Upper lobe of left lung (tissue), 4 donors: ENCODE measurements at regions not wholly inside any gene's neighbourhood (a gene's known extent, or its start where the extent isn't known, plus 50 kb on each side); places are given as distances from the start of the nearest gene placed in this dataset.

ENCODE experiments used
- EP300 ChIP-seq, 4 donors: sonication (generic); formaldehyde crosslinking; IDR thresholded peaks; one replicate each; pipeline ENCODE4 v1.5.1; 2017; ENCODE audit warnings: antibody characterized with exemption in 4 of 4, control low read depth in 2 of 4
- TF ChIP-seq, protein P1 (sequence below), 6 experiments: fragments of 450-650 bp in 4 of 6; fragments of 200-600 bp in 2 of 6; sonication (generic) in 2 of 6; IDR thresholded peaks; one replicate each; pipeline ENCODE4 v1.5.1; 2016 to 2019; ENCODE audit warnings: antibody characterized with exemption in 6 of 6

DNA sequence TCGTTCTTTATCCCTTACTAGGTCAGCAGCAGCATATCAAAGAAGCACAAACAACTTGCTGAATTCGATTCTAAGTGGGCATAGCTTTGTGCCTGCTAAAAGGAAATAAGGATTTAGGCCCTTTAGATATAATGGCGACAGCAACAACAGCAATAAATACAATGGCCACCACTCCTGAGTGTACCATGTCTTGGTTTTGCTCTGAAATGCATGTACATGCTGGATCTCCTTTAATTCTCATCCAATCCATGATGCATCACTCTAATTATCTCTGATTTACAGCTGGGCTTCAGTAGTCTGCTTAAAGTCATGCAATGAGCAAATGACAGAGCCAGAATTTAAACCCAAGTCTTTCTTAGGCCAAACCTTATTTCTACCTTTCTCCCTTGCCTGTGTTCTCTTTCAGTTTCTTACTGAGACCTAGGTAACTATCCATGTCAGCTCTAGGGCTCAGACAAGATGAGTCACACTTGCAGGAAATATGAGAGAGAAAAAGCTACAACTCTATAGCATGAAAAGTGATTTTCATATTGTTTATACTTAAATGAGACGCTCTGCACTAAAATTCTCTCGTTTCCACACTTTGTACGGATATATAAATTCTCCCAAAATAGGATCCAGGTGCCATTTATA, 111.8 kb downstream of the HMHB1 start:
- TF ChIP-seq, protein P1, sequence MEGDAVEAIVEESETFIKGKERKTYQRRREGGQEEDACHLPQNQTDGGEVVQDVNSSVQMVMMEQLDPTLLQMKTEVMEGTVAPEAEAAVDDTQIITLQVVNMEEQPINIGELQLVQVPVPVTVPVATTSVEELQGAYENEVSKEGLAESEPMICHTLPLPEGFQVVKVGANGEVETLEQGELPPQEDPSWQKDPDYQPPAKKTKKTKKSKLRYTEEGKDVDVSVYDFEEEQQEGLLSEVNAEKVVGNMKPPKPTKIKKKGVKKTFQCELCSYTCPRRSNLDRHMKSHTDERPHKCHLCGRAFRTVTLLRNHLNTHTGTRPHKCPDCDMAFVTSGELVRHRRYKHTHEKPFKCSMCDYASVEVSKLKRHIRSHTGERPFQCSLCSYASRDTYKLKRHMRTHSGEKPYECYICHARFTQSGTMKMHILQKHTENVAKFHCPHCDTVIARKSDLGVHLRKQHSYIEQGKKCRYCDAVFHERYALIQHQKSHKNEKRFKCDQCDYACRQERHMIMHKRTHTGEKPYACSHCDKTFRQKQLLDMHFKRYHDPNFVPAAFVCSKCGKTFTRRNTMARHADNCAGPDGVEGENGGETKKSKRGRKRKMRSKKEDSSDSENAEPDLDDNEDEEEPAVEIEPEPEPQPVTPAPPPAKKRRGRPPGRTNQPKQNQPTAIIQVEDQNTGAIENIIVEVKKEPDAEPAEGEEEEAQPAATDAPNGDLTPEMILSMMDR (IDR thresholded peaks at IDR 0.05), result no peak
- TF ChIP-seq EP300 (IDR thresholded peaks at IDR 0.05), result no peak
